Peyer's patch (tissue), 4 donors: ENCODE measurements at regions not wholly inside any gene's neighbourhood (a gene's known extent, or its start where the extent isn't known, plus 50 kb on each side); places are given as distances from the start of the nearest gene placed in this dataset.

Experiments used
- CTCF ChIP-seq, 6 experiments: fragments of 450-650 bp in 4 of 6; fragments of 200-600 bp in 2 of 6; sonication (generic) in 1 of 6; IDR thresholded peaks; one replicate each; pipeline ENCODE4 v1.5.1; 2017 to 2019; ENCODE audit warnings: antibody characterized with exemption in 6 of 6, mild to moderate bottlenecking in 3 of 6, moderate library complexity in 1 of 6
- POLR2A ChIP-seq, 2 donors: fragments of 450-650 bp; IDR thresholded peaks; one replicate each; pipeline ENCODE4 v1.5.1; 2017; ENCODE audit warnings: antibody characterized with exemption in 2 of 2, mild to moderate bottlenecking in 2 of 2, moderate library complexity in 2 of 2

GRCh38 chr15:20344601-20345400 is 196.8 kb downstream of the GOLGA6L6 start:
- TF ChIP-seq CTCF (IDR thresholded peaks at IDR 0.05) = no peak
- no peak for TF ChIP-seq POLR2A (IDR thresholded peaks at IDR 0.05)
